ENCODE measurements at regions not wholly inside any gene's neighbourhood (a gene's known extent, or its start where the extent isn't known, plus 50 kb on each side); places are given as distances from the start of the nearest gene placed in this dataset.

- in situ Hi-C loops (cut with MboI; ENCODE audit: low sequenced_read_pairs), result no loop called here
Measured at GRCh38 chr10:117427356-117427755, 52.1 kb upstream of the PDZD8 start.

- in situ Hi-C loops (cut with MboI; ENCODE audit: low sequenced_read_pairs), result no loop called here
Measured at GRCh38 chr10:117425974-117426566, 50.8 kb upstream of the PDZD8 start.

- in situ Hi-C loops (cut with MboI; ENCODE audit: low sequenced_read_pairs), result no loop called here
Measured at GRCh38 chr10:117424883-117425649, 49.8 kb upstream of the PDZD8 start.
